ENCODE measurements at regions not wholly inside any gene's neighbourhood (a gene's known extent, or its start where the extent isn't known, plus 50 kb on each side); places are given as distances from the start of the nearest gene placed in this dataset.

DNA sequence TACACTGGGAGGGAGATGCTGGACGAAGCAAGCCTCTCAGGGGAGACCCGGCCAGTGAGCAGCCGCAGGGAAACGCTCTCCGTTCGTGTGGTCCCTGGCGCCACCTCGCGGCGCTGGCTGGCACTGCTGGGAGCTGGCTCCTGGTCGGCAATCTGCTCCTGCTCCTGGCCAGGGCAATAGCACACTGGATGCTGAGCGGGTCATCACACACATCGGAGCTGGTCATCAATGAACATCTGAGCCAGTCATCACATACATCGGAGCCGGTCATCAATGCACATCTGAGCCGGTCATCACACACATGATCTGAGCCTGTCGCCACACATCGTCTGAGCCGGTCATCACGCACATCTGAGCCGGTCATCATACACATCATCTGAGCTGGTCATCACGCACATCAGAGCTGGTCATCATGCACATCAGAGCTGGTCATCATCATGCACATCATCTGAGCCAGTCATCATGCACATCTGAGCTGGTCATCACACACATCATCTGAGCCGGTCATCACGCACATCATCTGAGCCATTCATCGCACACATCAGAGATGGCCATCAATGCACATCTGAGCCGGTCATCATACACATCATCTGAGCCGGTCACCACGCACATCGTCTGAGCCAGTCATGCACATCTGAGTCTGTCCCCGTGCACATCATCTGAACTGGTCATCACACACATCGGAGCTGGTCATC, 217.3 kb downstream of the RBFOX3 start:
- peak; percentile 66 to 67 for DNase-seq

GRCh38 chr17:79392598-79392997, 218.3 kb downstream of the RBFOX3 start:
- no peak for DNase-seq

DNA sequence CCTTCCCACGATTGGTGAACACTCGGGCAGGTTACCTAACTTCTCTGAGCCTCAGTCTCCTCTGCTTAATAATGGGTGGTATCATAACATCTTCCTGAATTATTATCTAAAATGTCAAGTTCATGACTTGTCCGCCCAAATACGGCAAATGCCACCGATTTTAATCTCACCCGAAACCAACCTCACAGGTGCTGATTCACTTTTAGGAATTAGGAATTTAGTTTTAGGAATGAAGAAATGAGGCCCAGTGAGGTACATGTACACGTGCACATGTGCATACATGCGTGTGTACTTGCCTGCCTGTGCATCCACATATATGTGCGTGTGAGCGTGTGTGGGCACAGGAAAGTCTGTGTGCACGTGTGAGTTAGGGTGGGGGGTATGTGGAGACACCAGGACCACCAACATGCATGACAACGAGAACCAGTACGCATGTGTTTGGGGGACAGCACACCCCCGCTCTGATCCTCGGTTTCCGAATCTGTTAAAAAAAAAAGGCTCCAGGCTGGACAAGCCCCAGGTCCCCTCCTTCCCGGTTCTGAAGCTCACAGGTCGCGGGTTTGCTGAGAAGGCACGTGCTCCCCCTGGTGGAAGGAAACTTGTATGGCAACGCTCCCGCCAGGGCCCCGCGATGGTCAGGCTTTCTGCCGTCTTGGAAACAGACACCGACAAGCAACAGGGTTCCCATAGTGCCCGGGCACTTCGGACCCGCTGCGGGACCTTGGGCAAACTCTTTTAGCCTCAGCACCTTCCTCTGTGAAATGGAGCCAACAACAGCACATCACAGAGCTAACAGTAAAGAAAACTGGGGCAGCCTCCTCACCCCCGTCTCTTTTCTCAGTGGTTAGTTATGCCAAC, 219.2 kb downstream of the RBFOX3 start:
- peak; percentile 47 to 57 for DNase-seq

- DNase-seq = no peak
Measured at GRCh38 chr17:79389896-79390295, 221.0 kb downstream of the RBFOX3 start.

GRCh38 chr17:79388556-79389295, 222.1 kb downstream of the RBFOX3 start:
- peak; percentile 35 to 45 for DNase-seq

DNA sequence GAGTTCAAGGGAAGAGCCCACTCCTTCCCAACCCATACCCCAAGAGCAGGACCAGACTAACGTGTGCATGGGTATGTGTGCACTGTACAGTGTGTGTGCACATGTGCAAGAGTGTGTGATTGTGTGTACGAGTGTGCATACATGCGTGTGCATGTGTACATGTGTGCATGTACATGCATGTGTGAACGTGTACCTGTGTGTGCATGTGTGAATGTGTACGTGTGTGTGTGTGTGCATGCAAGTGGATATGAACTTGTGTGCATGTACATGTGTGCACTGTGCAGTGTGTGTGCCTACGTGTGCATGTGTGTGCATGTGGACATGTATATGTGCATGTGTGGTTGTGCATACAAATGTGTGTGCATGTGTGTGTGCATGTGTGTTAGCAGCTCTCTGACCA, 223.1 kb downstream of the RBFOX3 start:
- no peak for DNase-seq

DNA sequence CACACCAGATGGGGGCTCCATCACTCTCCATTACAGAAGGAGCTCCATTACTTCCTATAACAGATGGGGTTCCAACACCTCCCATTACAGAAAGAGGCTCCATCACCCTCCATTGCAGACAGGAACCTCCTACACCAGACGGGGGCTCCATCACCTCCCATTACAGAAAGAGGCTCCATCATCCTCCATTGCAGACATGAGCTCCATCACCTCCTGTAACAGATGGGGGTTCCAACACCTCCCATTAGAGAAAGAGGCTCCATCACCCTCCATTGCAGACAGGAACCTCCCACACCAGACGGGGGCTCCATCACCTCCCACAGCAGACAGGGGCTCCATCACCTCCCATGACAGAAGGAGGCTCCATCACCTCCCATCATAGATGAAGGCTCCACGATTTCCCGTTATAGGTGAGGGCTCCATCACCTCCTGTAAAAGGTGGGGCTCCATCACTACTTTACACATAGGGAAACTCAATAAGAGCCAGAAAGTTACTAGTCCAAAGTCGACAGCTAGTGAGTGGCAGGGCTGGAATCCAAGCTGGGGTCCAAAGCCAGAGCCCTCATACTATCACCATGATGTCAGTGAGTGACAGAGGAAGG, 224.8 kb downstream of the RBFOX3 start:
- no peak for DNase-seq

GRCh38 chr17:79382313-79382712, 228.5 kb downstream of the RBFOX3 start:
- no peak for DNase-seq

- no peak for DNase-seq
Measured at GRCh38 chr17:79379700-79380445, 231.0 kb downstream of the RBFOX3 start.

- DNase-seq = no peak
Measured at GRCh38 chr17:79377230-79377786, 233.5 kb downstream of the RBFOX3 start.

GRCh38 chr17:79374807-79375206, 236.0 kb downstream of the RBFOX3 start:
- no peak for DNase-seq

GRCh38 chr17:79374087-79374689, 236.7 kb downstream of the RBFOX3 start:
- no peak for DNase-seq

DNA sequence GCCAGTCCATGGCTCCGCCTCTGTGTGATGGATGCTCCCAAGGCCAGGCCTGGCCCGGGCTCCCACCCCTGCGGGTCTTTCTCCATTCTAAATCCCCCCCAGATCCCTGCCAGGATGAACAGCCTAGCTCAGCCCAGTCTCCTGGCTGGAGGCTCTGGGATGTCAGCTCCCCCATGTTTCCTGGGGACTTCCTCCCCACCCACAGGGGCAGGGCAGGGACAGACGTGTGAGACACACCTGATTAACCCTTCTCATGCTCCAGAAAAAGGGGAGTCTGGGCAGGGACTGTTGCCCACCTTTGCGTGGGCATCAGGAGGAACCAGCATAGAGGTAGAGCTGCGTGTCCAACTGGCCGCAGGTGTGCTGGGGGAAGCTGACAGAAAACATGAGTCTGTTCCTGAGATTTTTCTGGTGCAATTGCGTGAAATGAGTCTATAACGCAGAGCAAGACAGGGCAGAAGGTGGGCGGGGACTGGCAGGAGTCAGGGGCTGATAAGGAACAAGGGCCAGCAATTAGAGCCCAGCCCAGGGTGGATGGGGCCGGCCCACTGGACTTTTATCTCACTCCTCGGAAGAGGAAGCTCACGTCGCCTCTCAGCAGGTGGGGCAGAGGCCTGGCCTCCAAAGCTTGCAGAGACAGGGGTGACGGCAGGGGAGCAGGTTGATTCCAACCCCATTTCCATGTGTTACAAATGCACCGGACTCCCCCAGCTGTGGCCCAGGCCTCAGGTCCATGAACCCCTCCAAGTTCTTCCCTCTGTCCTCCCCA, 238.2 kb downstream of the RBFOX3 start:
- no peak for DNase-seq

DNA sequence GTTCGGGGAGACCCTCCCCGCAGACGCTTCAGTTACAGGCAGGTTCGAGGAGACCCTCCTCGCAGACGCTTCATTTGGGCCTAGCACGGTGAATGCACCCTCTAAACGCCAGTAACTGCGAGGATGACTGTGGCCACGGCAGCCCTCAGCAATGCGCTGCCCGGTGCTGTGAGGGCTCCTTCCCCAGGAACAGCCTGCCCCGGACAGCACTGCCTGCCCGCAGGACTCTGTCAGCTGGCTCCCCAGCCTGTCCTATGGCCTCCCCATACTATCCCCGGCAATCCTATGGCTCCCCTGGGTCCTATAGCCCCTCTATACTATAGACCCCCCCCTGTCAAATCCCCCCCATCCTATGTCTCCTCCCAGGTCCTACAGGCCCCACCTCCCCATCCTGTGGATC, 238.9 kb downstream of the RBFOX3 start:
- no peak for DNase-seq

GRCh38 chr17:79370594-79370993, 240.3 kb downstream of the RBFOX3 start:
- no peak for DNase-seq

DNA sequence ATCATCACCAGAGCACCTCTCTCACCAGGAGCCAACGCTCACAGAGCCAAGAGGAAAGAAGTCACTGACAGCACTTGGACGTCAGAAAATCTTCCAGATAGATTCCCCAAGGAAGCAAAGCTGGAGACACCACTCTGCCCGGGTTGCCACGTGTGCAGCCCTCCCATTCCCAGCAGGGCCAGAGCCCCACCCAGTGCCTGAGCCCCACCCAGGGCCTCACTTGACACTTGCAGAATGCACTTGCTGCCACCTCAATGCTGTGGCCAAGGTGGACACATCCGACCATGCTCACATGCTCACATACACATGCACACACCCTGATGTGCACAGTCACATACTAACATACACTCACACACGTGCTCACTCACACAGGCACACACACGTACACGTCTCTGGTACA, 240.7 kb downstream of the RBFOX3 start:
- DNase-seq = no peak

DNA sequence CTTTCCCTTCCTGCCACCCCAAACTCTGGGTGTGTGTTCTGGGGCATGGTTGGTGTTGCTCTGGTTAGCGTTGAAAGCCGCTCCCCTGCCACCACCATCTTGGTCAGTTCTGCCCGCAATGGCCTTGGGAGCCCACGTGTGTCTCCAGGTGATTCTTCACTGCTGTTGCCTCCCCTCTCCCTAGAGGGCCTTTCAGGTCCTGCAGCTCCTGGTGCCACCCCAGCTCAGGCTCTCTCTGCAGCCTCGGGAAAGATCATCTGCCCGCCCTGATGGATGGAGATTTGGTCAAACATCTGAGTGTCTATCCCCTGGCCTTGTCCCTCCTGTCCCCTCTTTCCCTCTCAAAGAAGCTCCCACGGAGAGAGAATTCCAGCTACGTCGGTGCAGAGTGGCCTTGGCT, 241.3 kb downstream of the RBFOX3 start:
- no peak for DNase-seq

GRCh38 chr17:79369001-79369400, 241.8 kb downstream of the RBFOX3 start:
- DNase-seq = no peak

- no peak for DNase-seq
Measured at GRCh38 chr17:79368521-79368920, 242.3 kb downstream of the RBFOX3 start.

DNA sequence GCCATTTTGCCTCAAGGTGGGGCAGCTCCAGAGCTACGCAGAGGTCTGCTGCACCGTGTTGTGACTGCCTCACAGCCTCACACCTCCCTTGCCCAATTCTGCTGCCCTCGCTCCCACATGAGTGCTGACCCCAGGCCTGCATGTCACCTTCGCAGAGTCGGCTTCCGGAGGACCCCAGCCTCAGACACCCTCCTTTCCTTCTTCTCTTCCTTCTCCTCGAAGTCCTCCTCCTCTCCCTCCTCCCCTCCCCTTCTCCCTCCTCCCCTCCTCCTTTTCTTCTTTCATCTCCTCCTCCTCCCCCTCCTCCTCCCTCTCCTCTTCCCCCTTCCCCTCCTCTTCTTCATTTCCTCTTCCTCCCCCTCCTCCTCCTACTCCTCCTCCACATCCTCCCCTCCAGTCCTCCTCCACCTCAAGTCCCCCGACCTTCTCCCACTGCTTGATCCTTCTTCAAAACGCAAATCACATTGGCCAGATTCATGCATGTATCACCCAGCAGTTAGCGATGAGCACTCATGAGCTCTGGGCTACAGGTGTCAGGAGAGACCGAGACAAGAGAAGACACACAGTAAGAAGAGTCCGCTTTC, 243.8 kb downstream of the RBFOX3 start:
- no peak for DNase-seq
